ENCODE measurements at regions not wholly inside any gene's neighbourhood (a gene's known extent, or its start where the extent isn't known, plus 50 kb on each side); places are given as distances from the start of the nearest gene placed in this dataset.

DNA sequence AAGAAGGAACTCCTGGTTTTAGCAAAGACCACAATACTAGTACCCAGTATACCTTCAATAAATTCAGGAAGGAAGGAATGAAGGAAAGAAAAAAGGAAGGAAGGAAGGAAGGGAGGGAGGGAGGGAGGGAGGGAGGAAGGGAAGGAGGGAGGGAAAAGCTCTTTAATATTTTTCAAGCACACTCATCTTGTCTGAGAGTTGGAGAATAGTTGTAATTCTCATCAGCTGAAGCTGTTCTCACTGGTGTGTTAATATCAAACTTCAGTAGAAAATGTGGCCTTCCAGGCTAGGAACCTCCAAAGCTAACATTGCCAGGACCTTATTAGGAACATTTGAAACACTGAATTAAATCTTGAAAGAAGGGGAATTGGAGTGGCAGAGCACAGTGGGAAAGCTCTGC, 55.2 kb upstream of the CDH5 start:
- TF ChIP-seq EZH2 (IDR thresholded peaks at IDR 0.05; ENCODE audit: borderline replicate concordance, insufficient read depth, low read depth, low read length, poor library complexity, severe bottlenecking) (no peak), CTCF (IDR thresholded peaks at IDR 0.05) (no peak)
